Right cardiac atrium (tissue), 5 donors: ENCODE measurements at regions not wholly inside any gene's neighbourhood (a gene's known extent, or its start where the extent isn't known, plus 50 kb on each side); places are given as distances from the start of the nearest gene placed in this dataset.

Experiments
- ATAC-seq, 2 donors: fragments of 200-7000 bp; cut with Tn5 transposase; one replicate each; pipeline versions ENCODE4 v1.8.0 to v1.9.1; 2020; ENCODE audit warnings: moderate library complexity in 2 of 2, mild to moderate bottlenecking in 1 of 2
- DNase-seq, 3 donors: peaks; one replicate each; pipeline ENCODE4 v3.0.0-alpha.2; 2020
- H3K27ac ChIP-seq: one replicate; pipeline ENCODE4 v1.5.1; 2013; ENCODE audit warnings: mild to moderate bottlenecking, low read length, control low read depth, moderate library complexity
- H3K27me3 ChIP-seq: one replicate; pipeline ENCODE4 v1.6.1; 2013; ENCODE audit not compliant: control insufficient read depth, insufficient read depth
- H3K4me1 ChIP-seq: one replicate; pipeline ENCODE4 v1.6.1; 2013; ENCODE audit warnings: low read length; ENCODE audit not compliant: control insufficient read depth, insufficient read depth
- H3K4me3 ChIP-seq: one replicate; pipeline ENCODE4 v1.5.1; 2013; ENCODE audit warnings: low read length, control low read depth
- H3K9me3 ChIP-seq: one replicate; pipeline ENCODE4 v1.6.1; 2013; ENCODE audit warnings: low read length; ENCODE audit not compliant: control insufficient read depth
- WGBS: extraction: QIAGEN DNeasy Blood & Tissue Kit; methylation state at CpG from one replicate; pipeline ENCODE4 v1.1.7; 2013; 5-methylcytosine and 5-hydroxymethylcytosine counted together
- intact Hi-C, 4 donors: fragments of 100-400 bp; cut with DNase I; formaldehyde crosslinking; loops; one replicate each; pipeline versions ENCODE4 v1.11.0 to v1.14.0; 2022 to 2023
- donor health status: healthy with polysubstance abuse.
- donor health status: DM: no; HTN: yes; CAD: no.
- donor health status: DM: no; HTN: no; CAD: no.
- donor health status: DM: no; HTN: yes; CAD: no; lungs with severe emphysema.
- donor health status: DM: yes; HTN: yes; CAD: no.

GRCh38 chr1:98005326-98006010, 84.6 kb upstream of the DPYD start:
- no peaks in the 10 kb centered on the region for H3K27me3 ChIP-seq
- DNase-seq (no peak), ATAC-seq (no peak)
- no peak overlapping the region for H3K27ac ChIP-seq
- H3K4me3 ChIP-seq = no peak overlapping the region
- no peaks in the 10 kb centered on the region for H3K9me3 ChIP-seq
- intact Hi-C loops = no loop called here
- no peaks in the 10 kb centered on the region for H3K4me1 ChIP-seq

DNA sequence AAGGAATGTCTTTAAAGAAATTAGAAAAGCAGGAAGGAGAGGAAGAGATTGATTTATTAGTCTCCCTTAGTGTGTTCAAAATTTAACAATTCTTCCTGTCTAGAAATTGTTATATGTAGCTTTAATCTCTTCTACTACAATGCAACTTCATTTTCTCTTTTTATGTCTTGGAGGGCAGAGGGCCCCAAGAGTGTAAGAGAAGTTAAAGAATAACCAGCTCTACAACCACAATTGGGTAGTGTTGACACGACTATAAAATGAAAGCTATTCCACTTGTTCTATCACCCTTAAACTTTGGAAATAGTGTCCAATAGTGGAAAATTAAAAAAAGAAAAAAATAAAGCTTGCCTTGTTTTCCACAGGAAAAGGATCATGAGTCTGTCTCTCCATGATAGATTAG, 82.6 kb upstream of the DPYD start:
- 51% methylated on average over 1 of the region's 1 CpG for WGBS
- H3K4me3 ChIP-seq = no peak overlapping the region
- no peaks in the 10 kb centered on the region for H3K9me3 ChIP-seq
- H3K27me3 ChIP-seq = no peaks in the 10 kb centered on the region
- ATAC-seq (no peak), DNase-seq (no peak)
- intact Hi-C loops = no loop called here
- H3K4me1 ChIP-seq = no peaks in the 10 kb centered on the region
- no peak overlapping the region for H3K27ac ChIP-seq

DNA sequence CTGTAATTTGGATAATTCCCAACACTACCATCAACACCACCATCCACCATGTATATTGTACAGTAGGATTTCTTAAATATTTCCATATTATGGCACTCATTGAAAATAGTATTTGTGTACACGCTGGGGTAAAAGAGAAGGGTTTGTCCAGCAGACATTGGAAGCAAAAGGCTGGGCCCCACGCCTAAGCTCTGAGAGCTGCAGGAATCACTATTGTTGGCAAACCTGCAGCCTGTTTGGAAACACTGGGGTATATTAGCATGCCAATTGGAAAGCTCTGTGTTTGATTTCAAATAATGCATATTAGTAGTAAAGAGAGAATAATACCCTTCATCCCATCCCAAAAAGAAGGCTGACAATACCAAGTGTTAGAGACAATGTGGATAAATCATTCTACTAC, 81.5 kb upstream of the DPYD start:
- ATAC-seq (no peak), DNase-seq (peak in 1 of 3 donors; percentile 11)
- WGBS = 63% methylated on average over 2 of the region's 2 CpGs
- Histone ChIP-seq H3K27ac (no peak overlapping the region), H3K4me3 (no peak overlapping the region), H3K9me3 (no peaks in the 10 kb centered on the region), H3K27me3 (no peaks in the 10 kb centered on the region), H3K4me1 (no peaks in the 10 kb centered on the region)
- intact Hi-C loops = no loop called here

DNA sequence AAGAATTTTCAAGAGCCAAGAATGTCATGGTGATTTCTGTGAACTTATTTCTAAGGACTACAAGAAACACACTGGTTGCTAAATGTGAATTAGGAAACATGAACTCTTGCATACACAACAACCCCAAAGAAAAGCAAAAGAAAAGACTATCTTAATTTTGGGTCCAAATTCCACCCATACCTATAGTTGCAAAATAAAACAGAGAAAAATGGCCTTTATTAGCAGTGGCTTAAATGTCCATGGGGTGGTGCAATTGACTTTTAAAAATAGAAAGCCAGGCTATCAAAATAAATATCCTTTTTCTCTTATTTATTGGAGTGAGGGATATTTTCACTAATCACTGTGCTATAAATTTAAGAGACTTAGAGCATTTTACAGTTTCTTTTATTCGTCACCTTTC, 80.9 kb upstream of the DPYD start:
- intact Hi-C loops = no loop called here

GRCh38 chr1:97999320-97999719, 78.5 kb upstream of the DPYD start:
- Histone ChIP-seq H3K4me1 (no peaks in the 10 kb centered on the region), H3K27me3 (no peaks in the 10 kb centered on the region), H3K9me3 (no peaks in the 10 kb centered on the region), H3K27ac (no peak overlapping the region), H3K4me3 (no peak overlapping the region)
- DNase-seq (no peak), ATAC-seq (no peak)
- 67% methylated on average over 1 of the region's 1 CpG for WGBS
- intact Hi-C loops = no loop called here

More for the DNA sequence above, 80.9 kb upstream of the DPYD start:
- Histone ChIP-seq H3K4me1 (no peaks in the 10 kb centered on the region), H3K27me3 (no peaks in the 10 kb centered on the region), H3K27ac (no peak overlapping the region), H3K9me3 (no peaks in the 10 kb centered on the region), H3K4me3 (no peak overlapping the region)
- ATAC-seq = no peak
- no peak for DNase-seq
- WGBS = 87% methylated on average over 1 of the region's 1 CpG

DNA sequence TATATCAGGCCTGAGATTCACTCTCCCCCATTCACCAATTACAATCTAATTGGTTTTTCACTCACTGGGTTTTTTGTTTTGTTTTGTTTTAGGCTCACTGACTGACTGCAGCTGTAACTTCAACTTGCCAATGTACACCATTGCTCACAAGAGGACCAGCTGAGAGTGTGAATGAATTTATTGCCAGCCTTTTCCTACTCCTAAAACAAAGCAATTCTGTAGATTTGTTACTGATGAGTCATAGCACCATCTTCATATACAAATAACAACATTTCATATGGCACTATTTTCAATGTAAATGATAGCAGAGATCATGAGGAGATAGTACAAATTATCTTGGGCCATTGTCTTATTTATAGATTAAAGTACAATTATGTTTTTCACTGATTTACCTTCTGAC, 76.0 kb upstream of the DPYD start:
- no peak for ATAC-seq
- no peaks in the 10 kb centered on the region for H3K9me3 ChIP-seq
- H3K27ac ChIP-seq = no peak overlapping the region
- H3K27me3 ChIP-seq = no peaks in the 10 kb centered on the region
- no peak for DNase-seq
- H3K4me1 ChIP-seq = no peaks in the 10 kb centered on the region
- intact Hi-C loops = no loop called here
- H3K4me3 ChIP-seq = no peak overlapping the region

DNA sequence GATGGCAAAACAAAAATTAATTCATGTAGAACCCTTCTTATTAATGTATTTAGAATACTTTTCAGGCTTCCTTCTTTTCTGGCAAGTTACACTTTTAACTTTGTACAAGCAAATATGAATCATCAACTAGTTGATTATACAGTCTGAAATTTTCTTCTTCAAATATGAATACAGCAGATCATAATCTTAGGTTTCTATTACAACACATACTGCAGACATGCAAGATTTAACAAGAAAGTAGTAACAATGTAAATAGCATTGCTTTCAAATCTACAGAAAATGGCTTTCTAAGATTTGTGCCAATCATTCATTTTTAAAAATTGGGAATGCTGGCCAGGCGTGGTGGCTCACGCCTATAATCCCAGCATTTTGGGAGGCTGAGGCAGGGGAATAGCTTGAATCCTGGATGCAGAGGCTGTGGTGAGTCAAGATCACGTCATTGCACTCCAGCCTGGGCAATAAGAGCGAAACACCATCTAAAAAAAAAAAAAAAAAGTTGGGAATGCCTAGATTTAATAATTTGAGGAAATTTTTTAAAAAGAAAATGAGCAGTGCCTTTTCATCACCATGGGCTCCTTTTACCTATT, 68.4 kb upstream of the DPYD start:
- no peak for DNase-seq
- WGBS = 84% methylated on average over 4 of the region's 4 CpGs
- intact Hi-C loops = no loop called here
- H3K4me1 ChIP-seq = no peaks in the 10 kb centered on the region
- no peak for ATAC-seq
- no peak overlapping the region for H3K27ac ChIP-seq
- no peaks in the 10 kb centered on the region for H3K27me3 ChIP-seq
- no peak overlapping the region for H3K4me3 ChIP-seq
- no peaks in the 10 kb centered on the region for H3K9me3 ChIP-seq

DNA sequence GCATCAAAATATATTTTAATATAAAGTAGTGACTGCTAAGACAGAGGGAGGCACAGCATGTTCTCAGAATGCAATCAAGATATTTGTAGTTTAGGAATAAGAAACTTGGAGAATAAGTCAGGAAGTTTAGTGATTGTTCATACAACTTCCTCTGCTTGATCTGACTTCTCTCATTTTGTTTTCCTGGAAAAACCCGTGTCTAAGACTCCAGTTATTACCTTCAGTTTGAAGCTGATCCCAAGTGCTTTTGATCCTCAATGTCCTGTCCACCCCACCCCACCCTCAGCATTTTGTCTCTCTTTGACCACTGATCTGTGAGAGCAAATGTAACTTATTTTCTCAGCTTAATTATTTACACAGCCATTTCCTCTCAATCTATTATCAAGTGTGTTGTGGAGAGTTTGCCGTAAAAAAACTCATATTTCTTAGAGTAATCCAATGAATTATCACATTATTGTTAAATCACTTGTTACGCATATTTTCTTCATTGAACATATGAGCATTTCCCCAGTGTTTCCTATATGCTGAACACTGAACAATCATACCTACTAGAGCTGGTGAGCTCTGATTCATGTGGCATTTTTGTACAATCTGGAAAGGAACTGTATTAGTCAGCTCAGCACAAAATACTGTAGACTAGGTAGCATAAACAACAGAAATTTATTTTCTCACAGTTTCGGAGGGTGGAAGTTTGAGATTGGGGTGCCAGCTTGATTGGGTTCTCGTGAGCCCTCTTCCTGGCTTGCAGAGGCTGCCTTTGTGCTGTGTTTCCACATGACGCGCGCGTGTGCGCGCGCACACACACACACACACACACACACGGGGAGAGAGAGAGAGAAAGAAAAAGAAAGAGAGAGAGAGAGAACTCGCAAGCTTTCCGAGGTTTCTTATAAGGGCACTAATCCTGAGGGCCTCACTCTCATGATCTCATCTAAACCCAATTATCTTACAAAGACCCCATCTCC, 65.5 kb upstream of the DPYD start:
- ATAC-seq (no peak), DNase-seq (no peak)
- no peaks in the 10 kb centered on the region for H3K9me3 ChIP-seq
- H3K4me1 ChIP-seq = no peaks in the 10 kb centered on the region
- H3K4me3 ChIP-seq = no peak overlapping the region
- no peak overlapping the region for H3K27ac ChIP-seq
- no peaks in the 10 kb centered on the region for H3K27me3 ChIP-seq
- intact Hi-C loops = no loop called here
- 80% methylated on average over 15 of the region's 15 CpGs for WGBS

- ATAC-seq = no peak
- Histone ChIP-seq H3K4me3 (no peak overlapping the region), H3K9me3 (no peaks in the 10 kb centered on the region), H3K27me3 (no peaks in the 10 kb centered on the region), H3K27ac (no peak overlapping the region), H3K4me1 (no peaks in the 10 kb centered on the region)
- intact Hi-C loops = no loop called here
- 92% methylated on average over 2 of the region's 2 CpGs for WGBS
- no peak for DNase-seq
Observed at GRCh38 chr1:97983126-97983525, 62.3 kb upstream of the DPYD start.

DNA sequence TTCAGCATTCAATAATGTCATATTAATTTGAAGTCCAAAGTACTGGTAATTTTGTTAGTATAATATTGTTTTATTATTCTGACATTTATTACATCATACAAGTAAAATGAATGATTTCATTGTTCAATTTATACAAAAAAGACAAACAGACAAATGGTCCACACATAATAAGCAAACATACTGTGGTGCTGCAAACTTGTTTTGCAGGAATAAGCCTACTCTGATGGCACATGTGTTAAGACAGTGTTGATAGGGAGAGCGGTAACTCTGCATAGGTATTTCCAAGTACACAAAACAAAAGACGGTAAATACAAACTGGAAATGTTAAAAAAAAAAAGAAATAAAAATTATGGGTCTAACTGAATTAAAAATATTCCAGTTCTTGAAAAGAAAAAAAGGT, 59.7 kb upstream of the DPYD start:
- no peak overlapping the region for H3K4me3 ChIP-seq
- intact Hi-C loops = no loop called here
- 89% methylated on average over 2 of the region's 2 CpGs for WGBS
- no peaks in the 10 kb centered on the region for H3K27me3 ChIP-seq
- DNase-seq (no peak), ATAC-seq (no peak)
- no peaks in the 10 kb centered on the region for H3K9me3 ChIP-seq
- H3K4me1 ChIP-seq = no peaks in the 10 kb centered on the region
- H3K27ac ChIP-seq = no peak overlapping the region

DNA sequence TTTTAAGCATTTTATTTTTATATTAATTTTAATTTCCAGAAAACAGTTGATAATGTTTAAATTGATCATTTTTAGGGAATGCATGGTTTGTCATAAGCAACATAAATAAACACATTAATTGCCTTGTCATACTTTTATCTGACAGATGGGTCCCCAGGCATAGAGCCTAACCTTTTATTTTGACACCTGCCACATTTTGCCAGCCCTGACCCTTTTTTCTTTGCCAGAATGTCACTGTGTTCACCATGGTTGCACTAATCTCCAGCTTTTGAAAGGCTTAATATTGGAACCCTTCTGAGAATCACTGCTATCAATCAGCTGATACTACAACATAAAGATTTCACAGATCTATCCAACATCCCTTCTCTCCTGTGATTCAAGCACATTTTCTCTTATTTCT, 56.0 kb upstream of the DPYD start:
- Histone ChIP-seq H3K4me1 (no peaks in the 10 kb centered on the region), H3K4me3 (no peak overlapping the region), H3K9me3 (no peaks in the 10 kb centered on the region), H3K27me3 (no peaks in the 10 kb centered on the region), H3K27ac (no peak overlapping the region)
- DNase-seq (no peak), ATAC-seq (no peak)
- intact Hi-C loops = no loop called here
